ENCODE measurements at regions not wholly inside any gene's neighbourhood (a gene's known extent, or its start where the extent isn't known, plus 50 kb on each side); places are given as distances from the start of the nearest gene placed in this dataset.
"Not testable (repeated sequence)": the region's sequence is repeated elsewhere in the genome, so short reads cannot be mapped to it uniquely, and the experiment has no call there.

DNA sequence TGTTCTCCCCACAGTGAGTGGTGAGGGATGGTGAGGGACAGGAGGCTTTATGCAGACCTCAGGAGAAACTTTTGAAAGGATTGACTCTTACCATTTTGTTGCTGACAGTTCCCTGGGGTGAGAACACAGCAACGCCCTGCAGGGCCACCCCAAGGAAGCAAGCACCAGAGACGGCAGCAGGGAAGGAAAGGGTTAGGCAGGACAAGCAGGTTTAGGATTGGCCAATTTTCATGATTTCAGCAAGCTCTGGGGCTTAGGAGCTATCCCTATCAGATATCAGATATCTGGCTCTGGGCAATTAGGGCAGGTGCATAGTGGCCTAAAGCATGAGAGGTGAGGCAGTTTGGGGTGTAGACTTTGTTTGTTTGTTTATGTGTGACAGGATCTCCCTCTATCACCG lies 87.0 kb upstream of the LSM14A start:
- no peak overlapping the region for H3K4me3 ChIP-seq (ENCODE audit: low read depth, low read length)
- TF ChIP-seq, protein P1, sequence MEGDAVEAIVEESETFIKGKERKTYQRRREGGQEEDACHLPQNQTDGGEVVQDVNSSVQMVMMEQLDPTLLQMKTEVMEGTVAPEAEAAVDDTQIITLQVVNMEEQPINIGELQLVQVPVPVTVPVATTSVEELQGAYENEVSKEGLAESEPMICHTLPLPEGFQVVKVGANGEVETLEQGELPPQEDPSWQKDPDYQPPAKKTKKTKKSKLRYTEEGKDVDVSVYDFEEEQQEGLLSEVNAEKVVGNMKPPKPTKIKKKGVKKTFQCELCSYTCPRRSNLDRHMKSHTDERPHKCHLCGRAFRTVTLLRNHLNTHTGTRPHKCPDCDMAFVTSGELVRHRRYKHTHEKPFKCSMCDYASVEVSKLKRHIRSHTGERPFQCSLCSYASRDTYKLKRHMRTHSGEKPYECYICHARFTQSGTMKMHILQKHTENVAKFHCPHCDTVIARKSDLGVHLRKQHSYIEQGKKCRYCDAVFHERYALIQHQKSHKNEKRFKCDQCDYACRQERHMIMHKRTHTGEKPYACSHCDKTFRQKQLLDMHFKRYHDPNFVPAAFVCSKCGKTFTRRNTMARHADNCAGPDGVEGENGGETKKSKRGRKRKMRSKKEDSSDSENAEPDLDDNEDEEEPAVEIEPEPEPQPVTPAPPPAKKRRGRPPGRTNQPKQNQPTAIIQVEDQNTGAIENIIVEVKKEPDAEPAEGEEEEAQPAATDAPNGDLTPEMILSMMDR (IDR thresholded peaks at IDR 0.05; ENCODE audit: low read depth, low read length), result no peak

DNA sequence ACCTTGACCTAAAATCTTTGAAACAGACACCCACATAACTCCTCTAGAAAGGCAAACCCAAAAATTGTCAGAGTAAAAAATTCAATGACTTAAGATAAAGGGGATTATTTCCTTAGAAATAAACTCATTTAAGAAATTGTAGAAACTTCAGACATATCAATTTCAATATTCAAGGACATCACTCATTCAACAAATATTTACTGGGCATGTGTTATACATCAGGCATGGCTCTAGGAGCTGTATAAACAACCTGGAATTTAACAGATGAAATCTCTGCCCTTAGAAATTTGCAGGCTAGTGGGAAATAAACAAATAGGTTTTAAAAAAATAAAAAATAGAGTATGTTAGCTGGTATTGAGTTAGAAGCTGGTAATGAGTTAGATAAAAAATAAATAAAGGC lies 84.0 kb upstream of the LSM14A start:
- no peak overlapping the region for H3K4me3 ChIP-seq (ENCODE audit: low read depth, low read length)
- TF ChIP-seq, protein P1 (IDR thresholded peaks at IDR 0.05; ENCODE audit: low read depth, low read length), result no peak

DNA sequence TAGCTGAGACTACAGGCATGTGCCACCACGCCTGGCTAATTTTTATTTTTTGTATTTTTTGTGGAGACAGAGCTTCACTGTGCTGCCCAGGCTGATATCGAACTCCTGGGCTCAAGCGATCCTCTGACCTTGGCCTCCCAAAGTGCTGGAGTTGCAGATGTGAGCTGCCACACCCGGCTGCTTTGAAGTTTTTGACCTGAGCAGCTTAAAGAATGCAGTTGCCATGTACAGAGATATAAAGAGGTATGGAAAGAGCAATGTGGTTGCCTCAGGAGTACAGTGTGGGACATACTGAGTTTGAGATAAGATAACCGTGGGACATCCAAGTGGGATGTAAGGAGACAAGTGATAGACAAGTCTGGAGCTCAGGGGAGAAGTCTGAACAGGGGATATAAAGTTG lies 82.7 kb upstream of the LSM14A start:
- TF ChIP-seq, protein P1 (IDR thresholded peaks at IDR 0.05; ENCODE audit: low read depth, low read length), result no peak
- no peak overlapping the region for H3K4me3 ChIP-seq (ENCODE audit: low read depth, low read length)

DNA sequence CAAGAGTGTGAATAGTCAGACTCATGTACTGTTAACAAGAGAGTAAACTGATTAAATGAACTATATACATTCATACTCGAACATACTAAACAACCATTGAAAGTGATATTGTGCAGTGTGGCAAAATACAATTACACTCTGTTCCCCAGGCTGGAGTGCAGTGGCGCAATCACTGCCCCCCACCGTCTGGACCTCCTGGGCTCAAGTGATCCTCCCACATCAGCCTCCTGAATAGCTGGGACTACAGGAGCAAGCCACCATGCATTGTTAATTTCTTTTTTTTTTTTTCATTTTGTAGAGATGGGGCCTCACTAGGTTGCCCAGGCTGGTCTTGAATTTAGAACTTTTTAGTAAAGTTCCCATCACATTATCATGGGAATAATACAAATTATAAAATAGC lies 77.3 kb upstream of the LSM14A start:
- no peak overlapping the region for H3K4me3 ChIP-seq (ENCODE audit: low read depth, low read length)
- TF ChIP-seq, protein P1 (IDR thresholded peaks at IDR 0.05; ENCODE audit: low read depth, low read length), result no peak

DNA sequence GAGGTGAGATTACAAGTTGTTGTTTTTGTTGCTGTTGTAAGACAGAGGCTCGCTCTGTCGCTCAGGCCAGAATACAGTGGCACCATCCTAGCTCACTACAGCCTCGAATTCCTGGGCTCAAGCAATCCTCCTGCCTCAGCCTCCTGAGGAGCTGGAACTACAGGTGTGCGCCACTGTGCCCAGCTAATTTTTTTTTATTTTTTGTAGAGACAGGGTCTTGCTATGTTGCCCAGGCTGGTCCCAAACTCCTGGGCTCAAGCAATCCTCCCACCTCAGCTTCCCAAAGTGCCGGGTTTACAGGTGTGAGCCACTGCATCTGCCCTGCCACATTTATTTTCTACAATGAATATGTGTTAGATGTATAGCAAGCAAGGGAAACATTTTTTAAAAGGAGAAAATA lies 76.9 kb upstream of the LSM14A start:
- H3K4me3 ChIP-seq (ENCODE audit: low read depth, low read length), result not testable (repeated sequence)

DNA sequence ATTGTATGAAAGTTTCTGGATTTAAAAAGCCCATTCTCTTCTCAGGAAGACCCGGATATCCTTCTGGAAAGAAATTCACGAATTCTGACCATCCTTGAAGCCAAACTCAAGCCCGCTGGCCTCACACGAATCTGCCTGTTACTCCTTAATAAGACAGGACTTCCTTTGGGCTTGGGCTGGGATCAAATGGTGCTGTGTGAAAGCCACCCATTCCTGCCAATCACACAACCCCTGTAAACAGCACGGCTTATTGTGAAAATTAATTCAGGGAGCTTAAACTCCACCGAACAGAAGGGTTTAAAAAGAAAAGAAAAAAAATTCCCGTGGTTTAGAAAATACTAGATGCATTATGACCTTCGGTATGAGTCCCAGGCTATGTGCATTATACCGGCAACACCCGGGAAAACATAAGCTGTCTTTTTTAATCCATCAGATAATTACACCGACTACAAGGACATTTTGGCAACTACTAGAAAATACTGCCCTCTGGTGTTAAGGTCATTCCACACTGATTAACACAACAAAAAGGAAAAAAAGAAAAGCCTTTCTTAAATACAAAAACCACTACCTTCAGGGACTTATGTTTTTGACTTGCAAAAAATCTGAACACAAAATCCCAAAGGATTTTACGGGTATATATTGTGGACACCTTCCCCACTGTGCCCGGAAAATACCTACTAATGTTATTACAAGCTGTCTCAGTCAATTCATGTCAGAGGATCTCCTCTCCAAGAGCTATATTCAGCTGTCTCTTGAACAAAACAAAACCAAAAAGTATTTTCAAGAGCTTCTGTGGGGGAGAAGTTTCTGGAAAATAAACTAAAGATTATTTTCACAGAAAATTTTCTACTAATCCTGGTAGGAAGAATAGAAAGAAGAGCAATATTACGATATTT lies 76.0 kb upstream of the LSM14A start:
- TF ChIP-seq, protein P1 (IDR thresholded peaks at IDR 0.05; ENCODE audit: low read depth, low read length), result peak; percentile 34; the same call in 1 of the 2 replicates
- no peak overlapping the region for H3K4me3 ChIP-seq (ENCODE audit: low read depth, low read length)

DNA sequence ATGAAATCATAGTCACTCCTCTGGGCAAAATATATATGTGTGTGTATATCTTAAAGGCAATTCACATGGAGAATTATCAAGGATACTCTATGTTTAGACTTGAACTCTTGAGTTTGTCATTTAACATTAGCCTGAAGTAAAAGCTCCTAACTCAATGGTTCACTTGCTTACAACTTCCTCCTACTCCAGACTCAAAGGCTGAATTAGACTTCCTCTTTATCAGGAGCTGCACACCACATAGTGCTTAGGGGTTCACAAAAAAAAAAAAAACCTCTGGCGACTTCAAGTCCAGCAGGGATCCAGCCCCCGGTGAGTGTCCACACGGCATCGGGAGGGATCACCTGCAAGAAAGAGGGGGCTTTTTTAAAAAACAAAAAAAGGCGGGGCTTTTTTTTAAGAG lies 68.2 kb upstream of the LSM14A start:
- H3K4me3 ChIP-seq (ENCODE audit: low read depth, low read length), result no peak overlapping the region
- TF ChIP-seq, protein P1 (IDR thresholded peaks at IDR 0.05; ENCODE audit: low read depth, low read length), result no peak

Measured in WI38 (cell line).